ENCODE measurements at regions not wholly inside any gene's neighbourhood (a gene's known extent, or its start where the extent isn't known, plus 50 kb on each side); places are given as distances from the start of the nearest gene placed in this dataset.

GRCh38 chr1:177573901-177574300 lies 396.0 kb downstream of the SEC16B start:
- DNase-seq = no peak

GRCh38 chr1:177571485-177572076 lies 398.3 kb downstream of the SEC16B start:
- no peak for DNase-seq

- no peak for DNase-seq
These were observed 398.8 kb downstream of the SEC16B start for GRCh38 chr1:177571076-177571475.

- no peak for DNase-seq
These were observed 398.7 kb downstream of the BRINP2 start for GRCh38 chr1:177569476-177569875.

- no peak for DNase-seq
These were observed 397.9 kb downstream of the BRINP2 start for GRCh38 chr1:177568622-177569021.

GRCh38 chr1:177567393-177567792 lies 396.6 kb downstream of the BRINP2 start:
- no peak for DNase-seq

GRCh38 chr1:177566495-177566894 lies 395.7 kb downstream of the BRINP2 start:
- DNase-seq = no peak

- DNase-seq = no peak
These were observed 390.7 kb downstream of the BRINP2 start for GRCh38 chr1:177561436-177561835.

- no peak for DNase-seq
These were observed 387.6 kb downstream of the BRINP2 start for GRCh38 chr1:177558372-177558771.

- no peak for DNase-seq
These were observed 385.4 kb downstream of the BRINP2 start for GRCh38 chr1:177556163-177556562.

GRCh38 chr1:177547200-177547599 lies 376.4 kb downstream of the BRINP2 start:
- no peak for DNase-seq

- DNase-seq = no peak
These were observed 375.6 kb downstream of the BRINP2 start for GRCh38 chr1:177546346-177546745.

- DNase-seq = no peak
These were observed 355.4 kb downstream of the BRINP2 start for GRCh38 chr1:177526201-177526600.

GRCh38 chr1:177525176-177525575 lies 354.4 kb downstream of the BRINP2 start:
- no peak for DNase-seq

- DNase-seq = no peak
These were observed 346.8 kb downstream of the BRINP2 start for GRCh38 chr1:177517546-177517945.

- DNase-seq = no peak
These were observed 343.4 kb downstream of the BRINP2 start for GRCh38 chr1:177514207-177514606.

GRCh38 chr1:177511036-177511435 lies 340.3 kb downstream of the BRINP2 start:
- no peak for DNase-seq

GRCh38 chr1:177505905-177506590 lies 335.3 kb downstream of the BRINP2 start:
- DNase-seq = no peak

GRCh38 chr1:177495878-177496277 lies 325.1 kb downstream of the BRINP2 start:
- DNase-seq = no peak

GRCh38 chr1:177490786-177491185 lies 320.0 kb downstream of the BRINP2 start:
- DNase-seq = no peak

- DNase-seq = no peak
These were observed 319.4 kb downstream of the BRINP2 start for GRCh38 chr1:177490036-177490639.

GRCh38 chr1:177488722-177489121 lies 318.0 kb downstream of the BRINP2 start:
- no peak for DNase-seq

GRCh38 chr1:177487481-177487880 lies 316.7 kb downstream of the BRINP2 start:
- DNase-seq = no peak
